Fibroblast of lung (primary cell): ENCODE measurements at regions not wholly inside any gene's neighbourhood (a gene's known extent, or its start where the extent isn't known, plus 50 kb on each side); places are given as distances from the start of the nearest gene placed in this dataset.

Experiments
- EZH2 ChIP-seq: IDR thresholded peaks from 2 replicates; pipeline ENCODE4 v1.5.1; 2012; ENCODE audit warnings: low read length, control low read depth, mild to moderate bottlenecking; ENCODE audit errors: missing control alignments
- TF ChIP-seq, protein P1 (sequence below), 2 donors: IDR thresholded peaks in 1 of 2; conservative IDR thresholded peaks in 1 of 2; 1 replicate in 1 of 2; 2 replicates in 1 of 2; pipeline ENCODE4 v1.5.1; 2011 to 2012; ENCODE audit warnings: low read length in 2 of 2, control low read depth in 1 of 2, inconsistent platforms in 1 of 2, low read depth in 1 of 2, mild to moderate bottlenecking in 1 of 2

DNA sequence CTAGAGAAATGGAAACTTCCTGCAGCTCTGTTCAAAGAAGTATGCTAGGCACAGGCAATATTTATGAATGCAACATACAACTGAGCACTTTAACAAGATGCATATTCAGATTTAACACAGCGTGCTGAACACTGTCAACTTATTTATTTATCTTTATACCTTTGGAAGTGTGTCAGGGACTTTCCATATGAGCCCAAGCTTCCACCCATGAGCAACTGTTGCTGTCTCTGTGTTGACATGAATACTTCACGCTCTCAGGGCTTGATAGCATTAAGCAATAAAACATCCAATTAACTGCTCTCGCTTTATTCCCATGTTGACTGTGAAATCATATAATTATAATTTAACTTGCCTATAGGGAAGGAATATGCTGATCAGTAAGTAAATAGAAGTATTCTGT is 116.6 kb upstream of the ROBO1 start:
- TF ChIP-seq, protein P1, sequence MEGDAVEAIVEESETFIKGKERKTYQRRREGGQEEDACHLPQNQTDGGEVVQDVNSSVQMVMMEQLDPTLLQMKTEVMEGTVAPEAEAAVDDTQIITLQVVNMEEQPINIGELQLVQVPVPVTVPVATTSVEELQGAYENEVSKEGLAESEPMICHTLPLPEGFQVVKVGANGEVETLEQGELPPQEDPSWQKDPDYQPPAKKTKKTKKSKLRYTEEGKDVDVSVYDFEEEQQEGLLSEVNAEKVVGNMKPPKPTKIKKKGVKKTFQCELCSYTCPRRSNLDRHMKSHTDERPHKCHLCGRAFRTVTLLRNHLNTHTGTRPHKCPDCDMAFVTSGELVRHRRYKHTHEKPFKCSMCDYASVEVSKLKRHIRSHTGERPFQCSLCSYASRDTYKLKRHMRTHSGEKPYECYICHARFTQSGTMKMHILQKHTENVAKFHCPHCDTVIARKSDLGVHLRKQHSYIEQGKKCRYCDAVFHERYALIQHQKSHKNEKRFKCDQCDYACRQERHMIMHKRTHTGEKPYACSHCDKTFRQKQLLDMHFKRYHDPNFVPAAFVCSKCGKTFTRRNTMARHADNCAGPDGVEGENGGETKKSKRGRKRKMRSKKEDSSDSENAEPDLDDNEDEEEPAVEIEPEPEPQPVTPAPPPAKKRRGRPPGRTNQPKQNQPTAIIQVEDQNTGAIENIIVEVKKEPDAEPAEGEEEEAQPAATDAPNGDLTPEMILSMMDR (conservative IDR thresholded peaks at IDR 0.05 in 1 of 2, IDR thresholded peaks at IDR 0.05 in 1 of 2; ENCODE audit: low read depth in 1 of 2, low read length in 2 of 2), result no peak
- no peak for TF ChIP-seq EZH2
